ENCODE measurements at regions not wholly inside any gene's neighbourhood (a gene's known extent, or its start where the extent isn't known, plus 50 kb on each side); places are given as distances from the start of the nearest gene placed in this dataset.

- no peaks in the 10 kb centered on the region for H3K4me1 Mint-ChIP-seq (ENCODE audit: low read depth)
- H3K27me3 Mint-ChIP-seq (ENCODE audit: low read depth) = no peaks in the 10 kb centered on the region
- no peaks in the 10 kb centered on the region for H3K9me3 Mint-ChIP-seq (ENCODE audit: low read depth)
- H3K4me3 Mint-ChIP-seq (ENCODE audit: unreplicated experiment) = no peak overlapping the region
- H3K36me3 Mint-ChIP-seq (ENCODE audit: low read depth) = no peaks in the 10 kb centered on the region
- no peak for TF ChIP-seq CTCF (IDR thresholded peaks at IDR 0.05)
- no peak for DNase-seq (ENCODE audit: low spot score)
- no peak overlapping the region for H3K27ac Mint-ChIP-seq (ENCODE audit: unreplicated experiment)
These were observed 575.5 kb upstream of the ID4 start for GRCh38 chr6:19261642-19262041.

- no peak for DNase-seq (ENCODE audit: low spot score)
- H3K4me1 Mint-ChIP-seq (ENCODE audit: low read depth) = no peaks in the 10 kb centered on the region
These were observed 569.1 kb upstream of the ID4 start for GRCh38 chr6:19268117-19268516.

GRCh38 chr6:19268718-19269117, 568.5 kb upstream of the ID4 start:
- H3K36me3 Mint-ChIP-seq (ENCODE audit: low read depth) = peaks cover 2% of the 10 kb centered on the region
- peaks cover 12% of the 10 kb centered on the region for H3K9me3 Mint-ChIP-seq (ENCODE audit: low read depth)
- no peaks in the 10 kb centered on the region for H3K27me3 Mint-ChIP-seq (ENCODE audit: low read depth)
- H3K4me1 Mint-ChIP-seq (ENCODE audit: low read depth) = no peaks in the 10 kb centered on the region
- no peak for DNase-seq (ENCODE audit: low spot score)
- no peak overlapping the region for H3K4me3 Mint-ChIP-seq (ENCODE audit: unreplicated experiment)
- TF ChIP-seq CTCF (IDR thresholded peaks at IDR 0.05) = no peak
- no peak overlapping the region for H3K27ac Mint-ChIP-seq (ENCODE audit: unreplicated experiment)

More at GRCh38 chr6:19268117-19268516, 569.1 kb upstream of the ID4 start:
- Mint-ChIP-seq H3K9me3 (ENCODE audit: low read depth) (peaks cover 12% of the 10 kb centered on the region), H3K27ac (ENCODE audit: unreplicated experiment) (no peak overlapping the region), H3K36me3 (ENCODE audit: low read depth) (peaks cover 2% of the 10 kb centered on the region), H3K4me3 (ENCODE audit: unreplicated experiment) (no peak overlapping the region), H3K27me3 (ENCODE audit: low read depth) (no peaks in the 10 kb centered on the region)
- TF ChIP-seq CTCF (IDR thresholded peaks at IDR 0.05) = no peak

GRCh38 chr6:19269341-19269898, 567.8 kb upstream of the ID4 start:
- Mint-ChIP-seq H3K4me3 (ENCODE audit: unreplicated experiment) (no peak overlapping the region), H3K36me3 (ENCODE audit: low read depth) (peaks cover 2% of the 10 kb centered on the region), H3K27ac (ENCODE audit: unreplicated experiment) (no peak overlapping the region), H3K27me3 (ENCODE audit: low read depth) (no peaks in the 10 kb centered on the region), H3K4me1 (ENCODE audit: low read depth) (no peaks in the 10 kb centered on the region), H3K9me3 (ENCODE audit: low read depth) (peaks cover 12% of the 10 kb centered on the region)
- TF ChIP-seq CTCF (IDR thresholded peaks at IDR 0.05) = no peak
- DNase-seq (ENCODE audit: low spot score) = no peak

GRCh38 chr6:19270616-19271015, 566.6 kb upstream of the ID4 start:
- H3K27ac Mint-ChIP-seq (ENCODE audit: unreplicated experiment) = no peak overlapping the region
- no peak overlapping the region for H3K4me3 Mint-ChIP-seq (ENCODE audit: unreplicated experiment)
- no peak for TF ChIP-seq CTCF (IDR thresholded peaks at IDR 0.05)
- H3K36me3 Mint-ChIP-seq (ENCODE audit: low read depth) = peaks cover 2% of the 10 kb centered on the region
- H3K9me3 Mint-ChIP-seq (ENCODE audit: low read depth) = peaks cover 12% of the 10 kb centered on the region
- H3K27me3 Mint-ChIP-seq (ENCODE audit: low read depth) = no peaks in the 10 kb centered on the region
- H3K4me1 Mint-ChIP-seq (ENCODE audit: low read depth) = no peaks in the 10 kb centered on the region
- no peak for DNase-seq (ENCODE audit: low spot score)
